A673 (cell line): ENCODE measurements at regions not wholly inside any gene's neighbourhood (a gene's known extent, or its start where the extent isn't known, plus 50 kb on each side); places are given as distances from the start of the nearest gene placed in this dataset.

ENCODE experiments used
- BruUV-seq: library from RNA; stranded (reverse); fragments of 400-500 nt; replicated peaks from 2 replicates; lab custom pipeline; 2021; lab: Mats Ljungman, UMichigan
- CTCF ChIA-PET: fragments of 300-600 bp; sonication (Branson Sonifier 250); formaldehyde crosslinking; loops from one replicate; lab custom pipeline; 2022; ENCODE audit warnings: antibody characterized with exemption; lab: Charles Lee
- POLR2A ChIA-PET: fragments of 300-600 bp; sonication (Branson Sonifier 250); formaldehyde crosslinking; loops from one replicate; lab custom pipeline; 2022; ENCODE audit warnings: antibody characterized with exemption; ENCODE audit not compliant: low non-redundant PET; lab: Charles Lee
- DNase-seq: peaks from one replicate; pipeline ENCODE4 v3.0.0-alpha.2; 2015; ENCODE audit warnings: low spot score
- H3K27ac ChIP-seq: fragments of 200-600 bp; sonication (generic); 2 replicates; pipeline ENCODE4 v1.5.1; 2016; ENCODE audit warnings: mixed run types, low read depth, mild to moderate bottlenecking, mixed read lengths, antibody characterized with exemption, low read length; ENCODE audit not compliant: poor library complexity, severe bottlenecking
- H3K27me3 ChIP-seq: fragments of 200-600 bp; sonication (generic); replicated peaks from 2 replicates; pipeline ENCODE4 v1.6.1; 2017; ENCODE audit warnings: mixed run types, low read depth, mild to moderate bottlenecking, mixed read lengths, antibody characterized with exemption, low read length; ENCODE audit not compliant: insufficient read depth, poor library complexity
- H3K36me3 ChIP-seq: fragments of 200-600 bp; sonication (generic); 2 replicates; pipeline ENCODE4 v1.6.1; 2016; ENCODE audit warnings: mixed run types, mild to moderate bottlenecking, mixed read lengths, antibody characterized with exemption, low read length; ENCODE audit not compliant: insufficient read depth, poor library complexity, severe bottlenecking
- H3K4me1 ChIP-seq: fragments of 200-600 bp; sonication (generic); 2 replicates; pipeline ENCODE4 v1.6.1; 2017; ENCODE audit warnings: mixed run types, mild to moderate bottlenecking, mixed read lengths, antibody characterized with exemption, low read length; ENCODE audit not compliant: insufficient read depth, poor library complexity, severe bottlenecking
- H3K4me3 ChIP-seq: fragments of 200-600 bp; sonication (generic); 2 replicates; pipeline ENCODE4 v1.5.1; 2016; ENCODE audit warnings: low read depth, mixed run types, mild to moderate bottlenecking, mixed read lengths, low read length; ENCODE audit not compliant: poor library complexity, severe bottlenecking
- H3K9me3 ChIP-seq: fragments of 200-600 bp; sonication (generic); 2 replicates; pipeline ENCODE4 v1.6.1; 2016; ENCODE audit warnings: mixed run types, low read depth, mild to moderate bottlenecking, mixed read lengths, antibody characterized with exemption, low read length; ENCODE audit not compliant: poor library complexity, severe bottlenecking
- EZH2 ChIP-seq: fragments of 200-600 bp; sonication (generic); IDR thresholded peaks from 2 replicates; pipeline ENCODE4 v1.6.1; 2017; ENCODE audit warnings: borderline replicate concordance, low read depth, mild to moderate bottlenecking, mixed read lengths, antibody characterized with exemption, low read length; ENCODE audit not compliant: poor library complexity, severe bottlenecking
- intact Hi-C: fragments of 100-400 bp; cut with micrococcal nuclease; formaldehyde crosslinking; loops from one replicate; pipeline ENCODE4 v1.10.0; 2022; ENCODE audit not compliant: unreplicated experiment
- TF ChIP-seq, protein P1 (sequence below): fragments of 300-800, 200-600 bp; sonication (generic); conservative IDR thresholded peaks from 2 replicates; pipeline ENCODE4 v1.5.1; 2017; ENCODE audit warnings: low read depth, mild to moderate bottlenecking, antibody characterized with exemption, low read length, moderate library complexity, mixed read lengths

DNA sequence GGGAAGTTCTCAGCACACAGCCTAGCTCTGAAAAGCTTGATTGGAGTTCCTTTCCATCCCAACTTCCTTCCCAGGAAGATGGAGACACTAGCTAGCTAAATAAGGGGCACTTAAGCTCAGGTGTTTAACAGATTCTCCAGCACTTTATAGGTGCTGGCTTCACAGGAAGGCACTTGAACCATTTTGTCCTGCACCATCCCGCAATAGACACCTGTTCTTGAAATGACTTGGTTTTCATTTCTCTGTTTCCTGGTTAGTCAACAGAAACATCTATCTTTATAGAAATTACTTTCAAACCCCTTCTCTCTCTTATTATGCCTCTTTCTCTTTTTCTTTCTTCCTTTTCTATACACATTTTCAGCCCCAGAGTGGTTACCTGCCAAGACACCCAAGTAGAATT lies 409.9 kb upstream of the ZFHX3 start:
- Histone ChIP-seq H3K4me3 (no peak overlapping the region), H3K9me3 (no peaks in the 10 kb centered on the region), H3K27ac (no peak overlapping the region), H3K36me3 (no peaks in the 10 kb centered on the region), H3K27me3 (no peaks in the 10 kb centered on the region), H3K4me1 (no peaks in the 10 kb centered on the region)
- TF ChIP-seq EZH2: no peak
- TF ChIP-seq, protein P1, sequence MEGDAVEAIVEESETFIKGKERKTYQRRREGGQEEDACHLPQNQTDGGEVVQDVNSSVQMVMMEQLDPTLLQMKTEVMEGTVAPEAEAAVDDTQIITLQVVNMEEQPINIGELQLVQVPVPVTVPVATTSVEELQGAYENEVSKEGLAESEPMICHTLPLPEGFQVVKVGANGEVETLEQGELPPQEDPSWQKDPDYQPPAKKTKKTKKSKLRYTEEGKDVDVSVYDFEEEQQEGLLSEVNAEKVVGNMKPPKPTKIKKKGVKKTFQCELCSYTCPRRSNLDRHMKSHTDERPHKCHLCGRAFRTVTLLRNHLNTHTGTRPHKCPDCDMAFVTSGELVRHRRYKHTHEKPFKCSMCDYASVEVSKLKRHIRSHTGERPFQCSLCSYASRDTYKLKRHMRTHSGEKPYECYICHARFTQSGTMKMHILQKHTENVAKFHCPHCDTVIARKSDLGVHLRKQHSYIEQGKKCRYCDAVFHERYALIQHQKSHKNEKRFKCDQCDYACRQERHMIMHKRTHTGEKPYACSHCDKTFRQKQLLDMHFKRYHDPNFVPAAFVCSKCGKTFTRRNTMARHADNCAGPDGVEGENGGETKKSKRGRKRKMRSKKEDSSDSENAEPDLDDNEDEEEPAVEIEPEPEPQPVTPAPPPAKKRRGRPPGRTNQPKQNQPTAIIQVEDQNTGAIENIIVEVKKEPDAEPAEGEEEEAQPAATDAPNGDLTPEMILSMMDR: no peak
- ChIA-PET POLR2A (no interaction called here), CTCF (no interaction called here)
- intact Hi-C loops: no loop called here
- no TSS peak for BruUV-seq
- no peak for DNase-seq

DNA sequence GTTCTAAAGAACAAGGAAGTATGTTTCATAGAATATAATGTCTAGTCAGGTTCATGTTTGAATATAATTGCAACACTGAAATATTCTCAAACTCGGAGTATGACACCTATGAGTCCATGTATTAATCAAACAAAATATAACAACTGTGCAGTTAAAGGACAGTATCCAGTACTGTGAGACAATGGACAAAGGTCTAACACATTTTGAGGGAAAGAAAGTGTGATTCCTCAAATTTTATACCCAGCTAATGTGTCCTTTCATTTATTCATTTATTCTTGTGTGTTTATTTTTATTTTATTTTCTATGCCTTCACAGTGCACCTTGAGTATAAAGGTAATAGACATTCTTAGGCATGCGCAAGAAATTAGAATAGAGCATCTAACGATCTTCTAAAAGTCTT lies 401.0 kb upstream of the ZFHX3 start:
- TF ChIP-seq EZH2: no peak
- TF ChIP-seq, protein P1: no peak
- no TSS peak for BruUV-seq
- Histone ChIP-seq H3K4me1 (no peaks in the 10 kb centered on the region), H3K9me3 (peaks cover 7% of the 10 kb centered on the region), H3K27me3 (peaks cover 2% of the 10 kb centered on the region), H3K36me3 (no peaks in the 10 kb centered on the region), H3K4me3 (no peak overlapping the region), H3K27ac (no peak overlapping the region)
- DNase-seq: no peak
- ChIA-PET CTCF (no interaction called here), POLR2A (no interaction called here)
- intact Hi-C loops: no loop called here

DNA sequence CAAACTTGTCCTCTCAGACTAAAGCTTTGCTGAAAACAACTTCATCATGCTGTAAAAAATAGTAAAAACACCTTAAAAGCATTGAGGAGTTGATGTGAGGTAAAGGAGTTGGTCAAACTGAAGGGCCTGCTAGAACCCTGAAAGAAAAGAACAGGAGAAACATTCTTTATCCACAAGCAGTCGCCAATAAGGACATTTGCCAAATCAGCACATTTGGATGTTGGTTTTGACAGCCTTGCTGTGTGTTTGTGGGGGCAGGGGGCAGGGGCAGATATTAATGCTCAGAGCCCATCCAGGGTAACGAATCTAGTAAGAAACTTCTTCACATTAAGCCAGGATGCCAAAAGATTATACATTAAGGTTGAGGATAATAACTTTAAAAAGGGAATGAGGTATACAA lies 399.9 kb upstream of the ZFHX3 start:
- no peaks in the 10 kb centered on the region for H3K4me1 ChIP-seq
- peaks cover 7% of the 10 kb centered on the region for H3K9me3 ChIP-seq
- no peak overlapping the region for H3K4me3 ChIP-seq
- no peak overlapping the region for H3K27ac ChIP-seq
- no TSS peak for BruUV-seq
- TF ChIP-seq EZH2: no peak
- TF ChIP-seq, protein P1: no peak
- ChIA-PET POLR2A (no interaction called here), CTCF (no interaction called here)
- intact Hi-C loops: no loop called here
- DNase-seq: no peak
- H3K27me3 ChIP-seq: peaks cover 2% of the 10 kb centered on the region
- no peaks in the 10 kb centered on the region for H3K36me3 ChIP-seq
